Activated CD8-positive, alpha-beta T cell treated with anti-CD3 and anti-CD28 coated beads, Interleukin-2, amount 10 ng/mL, durations not matched to agents 7 days and 5 days (primary cell): ENCODE measurements at regions not wholly inside any gene's neighbourhood (a gene's known extent, or its start where the extent isn't known, plus 50 kb on each side); places are given as distances from the start of the nearest gene placed in this dataset. TPM values are rescaled to one million over a fixed set of nuclear protein-coding genes. Genes with fewer than 3 reads are reported as not detected.

Experiments used
- microRNA-seq: library from miRNA; unstranded; fragments of <30 nt; microRNA quantifications from one replicate; pipeline ENCODE4 v1.2.0, GENCODE V29; 2022

Small RNAs in the stretch of these regions (microRNA-seq; reads per million reads assigned to microRNA genes)
- gene MIR2054: not detected
